GM12878 (cell line): ENCODE measurements at regions not wholly inside any gene's neighbourhood (a gene's known extent, or its start where the extent isn't known, plus 50 kb on each side); places are given as distances from the start of the nearest gene placed in this dataset. TPM values are rescaled to one million over a fixed set of nuclear protein-coding genes. Genes with fewer than 3 reads are reported as not detected.

Experiments
- CHD2 ChIP-seq: IDR thresholded peaks from 2 replicates; pipeline ENCODE4 v1.6.1; 2011; ENCODE audit warnings: low read depth, low read length, improper control_type of control experiment, borderline replicate concordance
- NR2C2 ChIP-seq: IDR thresholded peaks from 2 replicates; pipeline ENCODE4 v1.6.1; 2011; ENCODE audit warnings: borderline replicate concordance, low read depth; ENCODE audit not compliant: control insufficient read depth, insufficient read length
- RB1 ChIP-seq: fragments of 450-650 bp; formaldehyde crosslinking; IDR thresholded peaks from 2 replicates; pipeline ENCODE4 v1.6.1; 2017; ENCODE audit warnings: mild to moderate bottlenecking, borderline replicate concordance
- SMAD1 ChIP-seq: fragments of 450-650 bp; IDR thresholded peaks from 2 replicates; pipeline ENCODE4 v1.6.1; 2018; ENCODE audit warnings: mild to moderate bottlenecking, low read depth; ENCODE audit not compliant: partially characterized antibody
- YY1 ChIP-seq: IDR thresholded peaks from 2 replicates; pipeline ENCODE4 v1.6.1; 2011; ENCODE audit warnings: low read depth, mild to moderate bottlenecking, low read length
- ZSCAN29 ChIP-seq: fragments of 450-650 bp; IDR thresholded peaks from 2 replicates; pipeline ENCODE4 v1.6.1; 2017; ENCODE audit warnings: mild to moderate bottlenecking, moderate library complexity
- small RNA-seq: library from RNA; depleted of rRNA; stranded (forward); fragments of <200 nt; gene quantifications from one replicate; pipeline ENCODE3, GENCODE V24; 2014
- TF ChIP-seq, protein P1 (sequence below): fragments of 450-650 bp; formaldehyde crosslinking; IDR thresholded peaks from 2 replicates; pipeline ENCODE4 v1.4.0; 2020; ENCODE audit warnings: mild to moderate bottlenecking, moderate library complexity
- TF ChIP-seq, protein P2 (sequence below): fragments of 450-650 bp; formaldehyde crosslinking; IDR thresholded peaks from 2 replicates; pipeline ENCODE4 v1.4.0; 2022; ENCODE audit warnings: mild to moderate bottlenecking, moderate library complexity

DNA sequence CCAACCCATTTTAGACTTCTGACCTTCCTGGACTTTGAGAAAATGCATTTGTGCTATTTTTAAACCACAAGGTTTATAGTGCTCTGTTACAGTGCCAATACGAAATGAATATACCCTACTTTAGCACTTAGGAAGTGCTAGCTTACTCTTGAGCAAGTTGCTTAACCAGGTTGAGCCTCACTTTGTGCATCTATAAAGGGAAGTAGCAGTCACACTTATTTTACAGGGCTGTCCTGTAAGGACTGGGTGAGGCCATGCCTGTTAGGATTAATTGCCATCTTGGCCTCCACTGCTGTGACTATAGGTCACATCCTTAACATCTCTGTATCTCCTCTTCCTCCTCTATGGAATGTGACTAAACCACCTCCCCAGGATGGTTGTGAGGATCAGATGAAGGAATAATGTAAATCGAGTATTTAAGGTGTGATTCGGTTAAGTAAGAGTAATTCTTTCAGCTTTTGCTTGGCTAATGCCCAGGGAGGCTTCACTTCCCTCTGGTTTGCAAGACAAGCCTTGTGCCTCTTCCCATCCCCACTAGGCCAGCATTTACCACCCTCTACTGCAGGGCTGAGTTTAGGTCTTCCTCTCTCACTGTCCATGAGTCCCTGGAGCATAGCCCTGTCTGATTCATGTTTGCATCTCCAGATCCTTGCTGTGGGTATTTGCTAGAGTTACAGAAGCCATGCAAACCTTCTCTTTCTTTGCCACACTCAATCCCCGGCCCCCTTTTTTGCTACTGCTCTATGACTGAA, 341.2 kb downstream of the ZNF521 start (continued):
- TF ChIP-seq ZSCAN29, result no peak
- TF ChIP-seq, protein P1, sequence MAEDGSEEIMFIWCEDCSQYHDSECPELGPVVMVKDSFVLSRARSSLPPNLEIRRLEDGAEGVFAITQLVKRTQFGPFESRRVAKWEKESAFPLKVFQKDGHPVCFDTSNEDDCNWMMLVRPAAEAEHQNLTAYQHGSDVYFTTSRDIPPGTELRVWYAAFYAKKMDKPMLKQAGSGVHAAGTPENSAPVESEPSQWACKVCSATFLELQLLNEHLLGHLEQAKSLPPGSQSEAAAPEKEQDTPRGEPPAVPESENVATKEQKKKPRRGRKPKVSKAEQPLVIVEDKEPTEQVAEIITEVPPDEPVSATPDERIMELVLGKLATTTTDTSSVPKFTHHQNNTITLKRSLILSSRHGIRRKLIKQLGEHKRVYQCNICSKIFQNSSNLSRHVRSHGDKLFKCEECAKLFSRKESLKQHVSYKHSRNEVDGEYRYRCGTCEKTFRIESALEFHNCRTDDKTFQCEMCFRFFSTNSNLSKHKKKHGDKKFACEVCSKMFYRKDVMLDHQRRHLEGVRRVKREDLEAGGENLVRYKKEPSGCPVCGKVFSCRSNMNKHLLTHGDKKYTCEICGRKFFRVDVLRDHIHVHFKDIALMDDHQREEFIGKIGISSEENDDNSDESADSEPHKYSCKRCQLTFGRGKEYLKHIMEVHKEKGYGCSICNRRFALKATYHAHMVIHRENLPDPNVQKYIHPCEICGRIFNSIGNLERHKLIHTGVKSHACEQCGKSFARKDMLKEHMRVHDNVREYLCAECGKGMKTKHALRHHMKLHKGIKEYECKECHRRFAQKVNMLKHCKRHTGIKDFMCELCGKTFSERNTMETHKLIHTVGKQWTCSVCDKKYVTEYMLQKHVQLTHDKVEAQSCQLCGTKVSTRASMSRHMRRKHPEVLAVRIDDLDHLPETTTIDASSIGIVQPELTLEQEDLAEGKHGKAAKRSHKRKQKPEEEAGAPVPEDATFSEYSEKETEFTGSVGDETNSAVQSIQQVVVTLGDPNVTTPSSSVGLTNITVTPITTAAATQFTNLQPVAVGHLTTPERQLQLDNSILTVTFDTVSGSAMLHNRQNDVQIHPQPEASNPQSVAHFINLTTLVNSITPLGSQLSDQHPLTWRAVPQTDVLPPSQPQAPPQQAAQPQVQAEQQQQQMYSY (CRISPR knock-in tag), result no peak
- no peak for TF ChIP-seq SMAD1
- no peak for TF ChIP-seq YY1
- TF ChIP-seq CHD2, result no peak
- TF ChIP-seq NR2C2, result no peak
- TF ChIP-seq RB1, result no peak
- TF ChIP-seq, protein P2, sequence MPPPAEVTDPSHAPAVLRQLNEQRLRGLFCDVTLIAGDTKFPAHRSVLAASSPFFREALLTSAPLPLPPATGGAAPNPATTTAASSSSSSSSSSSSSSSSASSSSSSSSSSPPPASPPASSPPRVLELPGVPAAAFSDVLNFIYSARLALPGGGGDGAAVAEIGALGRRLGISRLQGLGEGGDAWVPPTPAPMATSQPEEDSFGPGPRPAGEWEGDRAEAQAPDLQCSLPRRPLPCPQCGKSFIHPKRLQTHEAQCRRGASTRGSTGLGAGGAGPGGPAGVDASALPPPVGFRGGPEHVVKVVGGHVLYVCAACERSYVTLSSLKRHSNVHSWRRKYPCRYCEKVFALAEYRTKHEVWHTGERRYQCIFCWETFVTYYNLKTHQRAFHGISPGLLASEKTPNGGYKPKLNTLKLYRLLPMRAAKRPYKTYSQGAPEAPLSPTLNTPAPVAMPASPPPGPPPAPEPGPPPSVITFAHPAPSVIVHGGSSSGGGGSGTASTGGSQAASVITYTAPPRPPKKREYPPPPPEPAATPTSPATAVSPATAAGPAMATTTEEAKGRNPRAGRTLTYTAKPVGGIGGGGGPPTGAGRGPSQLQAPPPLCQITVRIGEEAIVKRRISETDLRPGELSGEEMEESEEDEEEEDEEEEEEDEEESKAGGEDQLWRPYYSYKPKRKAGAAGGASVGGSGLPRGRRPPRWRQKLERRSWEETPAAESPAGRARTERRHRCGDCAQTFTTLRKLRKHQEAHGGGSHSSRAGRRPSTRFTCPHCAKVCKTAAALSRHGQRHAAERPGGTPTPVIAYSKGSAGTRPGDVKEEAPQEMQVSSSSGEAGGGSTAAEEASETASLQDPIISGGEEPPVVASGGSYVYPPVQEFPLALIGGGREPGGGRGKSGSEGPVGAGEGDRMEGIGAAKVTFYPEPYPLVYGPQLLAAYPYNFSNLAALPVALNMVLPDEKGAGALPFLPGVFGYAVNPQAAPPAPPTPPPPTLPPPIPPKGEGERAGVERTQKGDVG (CRISPR knock-in tag), result no peak

Small RNAs in the stretch of these regions (small RNA-seq; reads per million reads assigned to genes)
- gene PPIAP57, result not detected
